Fibroblast of lung (primary cell): ENCODE measurements at regions not wholly inside any gene's neighbourhood (a gene's known extent, or its start where the extent isn't known, plus 50 kb on each side); places are given as distances from the start of the nearest gene placed in this dataset.

ENCODE experiments used
- DNase-seq, 2 donors: peaks; one replicate each; pipeline versions ENCODE4 v3.0.0 to v3.0.0-alpha.2; 2010; ENCODE audit warnings: low read depth in 2 of 2
- H2AFZ ChIP-seq: 2 replicates; pipeline ENCODE4 v1.5.1; 2012; ENCODE audit warnings: low read length, control low read depth, inconsistent platforms
- H3K27ac ChIP-seq: 2 replicates; pipeline ENCODE4 v1.5.1; 2011; ENCODE audit warnings: low read length, control low read depth; ENCODE audit not compliant: insufficient read depth
- H3K27me3 ChIP-seq: 2 replicates; pipeline ENCODE4 v1.5.1; 2011; ENCODE audit warnings: mild to moderate bottlenecking, low read length; ENCODE audit not compliant: control insufficient read depth, insufficient read depth
- H3K36me3 ChIP-seq: 2 replicates; pipeline ENCODE4 v1.5.1; 2011; ENCODE audit warnings: low read length; ENCODE audit not compliant: control insufficient read depth, insufficient read depth
- H3K4me1 ChIP-seq: 2 replicates; pipeline ENCODE4 v1.5.1; 2011; ENCODE audit warnings: low read length; ENCODE audit not compliant: control insufficient read depth, insufficient read depth; ENCODE audit errors: extremely low read depth
- H3K4me2 ChIP-seq: 2 replicates; pipeline ENCODE4 v1.5.1; 2011; ENCODE audit warnings: low read length, control low read depth; ENCODE audit not compliant: insufficient read depth; ENCODE audit errors: extremely low read depth
- H3K4me3 ChIP-seq, 4 experiments: fragments of 200-600 bp in 1 of 4; sonication (generic) in 1 of 4; replicated peaks in 1 of 4; 2 replicates each; pipeline ENCODE4 v1.5.1; 2011 to 2016; ENCODE audit warnings: low read length in 4 of 4, low read depth in 3 of 4, mild to moderate bottlenecking in 3 of 4, control low read depth in 2 of 4, inconsistent platforms in 1 of 4, mixed read lengths in 1 of 4; ENCODE audit not compliant: insufficient read depth in 1 of 4; ENCODE audit errors: control extremely low read depth in 1 of 4
- H3K79me2 ChIP-seq: 2 replicates; pipeline ENCODE4 v1.5.1; 2012; ENCODE audit warnings: mild to moderate bottlenecking, low read length, inconsistent platforms; ENCODE audit not compliant: control insufficient read depth, insufficient read depth
- H3K9ac ChIP-seq: 2 replicates; pipeline ENCODE4 v1.5.1; 2011; ENCODE audit warnings: mild to moderate bottlenecking, low read length, control low read depth; ENCODE audit not compliant: insufficient read depth
- H3K9me3 ChIP-seq: 2 replicates; pipeline ENCODE4 v1.5.1; 2012; ENCODE audit warnings: low read depth, low read length; ENCODE audit not compliant: control insufficient read depth, insufficient read depth
- H4K20me1 ChIP-seq: 2 replicates; pipeline ENCODE4 v1.5.1; 2011; ENCODE audit warnings: low read length; ENCODE audit not compliant: control insufficient read depth, insufficient read depth; ENCODE audit errors: extremely low read depth
- EZH2 ChIP-seq: IDR thresholded peaks from 2 replicates; pipeline ENCODE4 v1.5.1; 2012; ENCODE audit warnings: low read length, control low read depth, mild to moderate bottlenecking; ENCODE audit errors: missing control alignments
- TF ChIP-seq, protein P1 (sequence below), 2 donors: IDR thresholded peaks in 1 of 2; conservative IDR thresholded peaks in 1 of 2; 1 replicate in 1 of 2; 2 replicates in 1 of 2; pipeline ENCODE4 v1.5.1; 2011 to 2012; ENCODE audit warnings: low read length in 2 of 2, control low read depth in 1 of 2, inconsistent platforms in 1 of 2, low read depth in 1 of 2, mild to moderate bottlenecking in 1 of 2

- Histone ChIP-seq H3K27ac (no peak overlapping the region), H3K4me1 (no peaks in the 10 kb centered on the region), H3K79me2 (no peaks in the 10 kb centered on the region), H2AFZ (no peak overlapping the region), H3K27me3 (no peaks in the 10 kb centered on the region), H3K9me3 (no peaks in the 10 kb centered on the region), H4K20me1 (no peaks in the 10 kb centered on the region), H3K4me3 (no peak overlapping the region), H3K4me2 (no peak overlapping the region), H3K36me3 (no peaks in the 10 kb centered on the region), H3K9ac (no peak overlapping the region)
- TF ChIP-seq EZH2, result no peak
- TF ChIP-seq, protein P1, sequence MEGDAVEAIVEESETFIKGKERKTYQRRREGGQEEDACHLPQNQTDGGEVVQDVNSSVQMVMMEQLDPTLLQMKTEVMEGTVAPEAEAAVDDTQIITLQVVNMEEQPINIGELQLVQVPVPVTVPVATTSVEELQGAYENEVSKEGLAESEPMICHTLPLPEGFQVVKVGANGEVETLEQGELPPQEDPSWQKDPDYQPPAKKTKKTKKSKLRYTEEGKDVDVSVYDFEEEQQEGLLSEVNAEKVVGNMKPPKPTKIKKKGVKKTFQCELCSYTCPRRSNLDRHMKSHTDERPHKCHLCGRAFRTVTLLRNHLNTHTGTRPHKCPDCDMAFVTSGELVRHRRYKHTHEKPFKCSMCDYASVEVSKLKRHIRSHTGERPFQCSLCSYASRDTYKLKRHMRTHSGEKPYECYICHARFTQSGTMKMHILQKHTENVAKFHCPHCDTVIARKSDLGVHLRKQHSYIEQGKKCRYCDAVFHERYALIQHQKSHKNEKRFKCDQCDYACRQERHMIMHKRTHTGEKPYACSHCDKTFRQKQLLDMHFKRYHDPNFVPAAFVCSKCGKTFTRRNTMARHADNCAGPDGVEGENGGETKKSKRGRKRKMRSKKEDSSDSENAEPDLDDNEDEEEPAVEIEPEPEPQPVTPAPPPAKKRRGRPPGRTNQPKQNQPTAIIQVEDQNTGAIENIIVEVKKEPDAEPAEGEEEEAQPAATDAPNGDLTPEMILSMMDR (conservative IDR thresholded peaks at IDR 0.05 in 1 of 2, IDR thresholded peaks at IDR 0.05 in 1 of 2; ENCODE audit: low read depth in 1 of 2, low read length in 2 of 2), result no peak
- no peak for DNase-seq
Measured at GRCh38 chr7:106386958-106387357, 102.2 kb upstream of the NAMPT start.

DNA sequence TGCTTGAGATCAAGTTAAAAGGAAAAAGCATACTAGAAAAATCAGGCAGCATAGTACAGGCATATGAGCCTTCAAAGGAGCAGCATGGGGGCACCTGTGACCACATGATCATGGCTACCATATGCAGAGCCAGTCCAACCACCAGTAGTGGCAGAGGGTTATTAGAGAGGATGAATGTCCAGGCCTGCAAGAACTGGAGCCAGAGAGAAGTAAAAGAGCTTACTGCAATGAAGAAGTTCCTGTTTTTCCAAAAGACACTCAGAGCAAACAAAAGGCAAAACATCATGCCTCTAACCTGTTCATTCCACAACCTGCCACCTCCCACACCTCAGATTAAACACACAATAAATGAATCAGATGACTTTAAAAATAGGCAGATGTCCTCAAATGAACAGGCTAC lies 99.6 kb upstream of the NAMPT start:
- no peaks in the 10 kb centered on the region for H3K79me2 ChIP-seq
- H3K9ac ChIP-seq, result no peak overlapping the region
- no peaks in the 10 kb centered on the region for H3K36me3 ChIP-seq
- no peak overlapping the region for H3K4me3 ChIP-seq
- no peak overlapping the region for H3K27ac ChIP-seq
- H3K9me3 ChIP-seq, result no peaks in the 10 kb centered on the region
- H4K20me1 ChIP-seq, result no peaks in the 10 kb centered on the region
- no peak for DNase-seq
- H3K4me2 ChIP-seq, result no peak overlapping the region
- H2AFZ ChIP-seq, result no peak overlapping the region
- H3K4me1 ChIP-seq, result no peaks in the 10 kb centered on the region
- no peaks in the 10 kb centered on the region for H3K27me3 ChIP-seq
- TF ChIP-seq, protein P1 (conservative IDR thresholded peaks at IDR 0.05 in 1 of 2, IDR thresholded peaks at IDR 0.05 in 1 of 2; ENCODE audit: low read depth in 1 of 2, low read length in 2 of 2), result no peak
- TF ChIP-seq EZH2, result no peak

- Histone ChIP-seq H3K27me3 (no peaks in the 10 kb centered on the region), H3K36me3 (no peaks in the 10 kb centered on the region), H3K4me2 (no peak overlapping the region), H4K20me1 (no peaks in the 10 kb centered on the region), H3K9ac (no peak overlapping the region), H3K79me2 (no peaks in the 10 kb centered on the region), H3K27ac (no peak overlapping the region), H2AFZ (no peak overlapping the region), H3K4me3 (no peak overlapping the region), H3K9me3 (no peaks in the 10 kb centered on the region), H3K4me1 (no peaks in the 10 kb centered on the region)
- DNase-seq, result no peak
- no peak for TF ChIP-seq EZH2
- TF ChIP-seq, protein P1 (conservative IDR thresholded peaks at IDR 0.05 in 1 of 2, IDR thresholded peaks at IDR 0.05 in 1 of 2; ENCODE audit: low read depth in 1 of 2, low read length in 2 of 2), result no peak
Measured at GRCh38 chr7:106382929-106383328, 98.1 kb upstream of the NAMPT start.
